T-cell (primary cell): ENCODE measurements at regions not wholly inside any gene's neighbourhood (a gene's known extent, or its start where the extent isn't known, plus 50 kb on each side); places are given as distances from the start of the nearest gene placed in this dataset.
"Not testable (repeated sequence)": the region's sequence is repeated elsewhere in the genome, so short reads cannot be mapped to it uniquely, and the experiment has no call there.

ENCODE experiments used
- ATAC-seq, 4 experiments: fragments of 200-7000 bp in 3 of 4; fragments of 150-1000 bp in 1 of 4; cut with Tn5 transposase; replicated peaks in 1 of 4; 1 replicate in 3 of 4; 2 replicates in 1 of 4; pipeline ENCODE4 v1.10.0; 2021; ENCODE audit warnings: moderate library complexity in 3 of 4, mild to moderate bottlenecking in 2 of 4, moderate number of reproducible peaks in 1 of 4
- CTCF ChIA-PET, 2 donors: fragments of 300-600 bp; sonication (Branson Sonifier 250); formaldehyde crosslinking; loops; one replicate each; lab custom pipeline; 2022; ENCODE audit warnings: antibody characterized with exemption in 2 of 2; lab: Charles Lee
- POLR2A ChIA-PET, 2 donors: fragments of 300-600 bp; sonication (Branson Sonifier 250); formaldehyde crosslinking; loops; one replicate each; lab custom pipeline; 2022; ENCODE audit warnings: antibody characterized with exemption in 2 of 2; lab: Charles Lee
- DNase-seq, 35 experiments: peaks; one replicate each; pipeline versions ENCODE4 v3.0.0 to v3.0.0-alpha.2; 2013 to 2023
- H3K27ac ChIP-seq: one replicate; pipeline ENCODE4 v1.5.1; 2013; ENCODE audit warnings: low read length
- H3K27me3 ChIP-seq, 2 experiments: replicated peaks in 1 of 2; 1 replicate in 1 of 2; 2 replicates in 1 of 2; pipeline versions ENCODE4 v1.6.1 to v1.7.0; 2013; ENCODE audit warnings: low read length in 1 of 2, mixed read lengths in 1 of 2; ENCODE audit not compliant: control insufficient read depth in 2 of 2, insufficient read depth in 2 of 2; ENCODE audit errors: extremely low read depth in 1 of 2
- H3K36me3 ChIP-seq, 2 donors: 1 replicate in 1 of 2; 2 replicates in 1 of 2; pipeline versions ENCODE4 v1.6.1 to v1.7.0; 2013; ENCODE audit warnings: low read length in 1 of 2; ENCODE audit not compliant: control insufficient read depth in 2 of 2, insufficient read depth in 1 of 2; ENCODE audit errors: extremely low read depth in 1 of 2
- H3K4me1 ChIP-seq, 2 experiments: 1 replicate in 1 of 2; 2 replicates in 1 of 2; pipeline versions ENCODE4 v1.6.1 to v1.7.0; 2013; ENCODE audit warnings: low read length in 2 of 2, mixed read lengths in 1 of 2; ENCODE audit not compliant: insufficient read depth in 2 of 2, control insufficient read depth in 1 of 2; ENCODE audit errors: extremely low read depth in 1 of 2
- H3K4me3 ChIP-seq, 2 donors: 1 replicate in 1 of 2; 2 replicates in 1 of 2; pipeline versions ENCODE4 v1.5.1 to v1.7.0; 2013; ENCODE audit warnings: mild to moderate bottlenecking in 2 of 2, low read length in 1 of 2, moderate library complexity in 1 of 2; ENCODE audit not compliant: control insufficient read depth in 1 of 2; ENCODE audit errors: extremely low read depth in 1 of 2
- H3K9me3 ChIP-seq: 2 replicates; pipeline ENCODE4 v1.7.0; 2013
- H3K27ac Mint-ChIP-seq, 2 donors: one replicate each; pipeline ENCODE4 v1.8.0; 2020 to 2021; ENCODE audit warnings: mild to moderate bottlenecking in 2 of 2, mixed read lengths in 2 of 2
- H3K27me3 Mint-ChIP-seq, 2 donors: one replicate each; pipeline ENCODE4 v1.8.0; 2021 to 2022; ENCODE audit warnings: mixed read lengths in 2 of 2
- H3K36me3 Mint-ChIP-seq: one replicate; pipeline ENCODE4 v1.8.0; 2021; ENCODE audit warnings: mixed read lengths
- H3K4me1 Mint-ChIP-seq, 3 donors: one replicate each; pipeline ENCODE4 v1.8.0; 2020 to 2022; ENCODE audit warnings: mixed read lengths in 3 of 3, mild to moderate bottlenecking in 1 of 3
- H3K4me3 Mint-ChIP-seq, 3 donors: one replicate each; pipeline ENCODE4 v1.8.0; 2020 to 2022; ENCODE audit warnings: mild to moderate bottlenecking in 3 of 3, mixed read lengths in 3 of 3, moderate library complexity in 3 of 3
- H3K9me3 Mint-ChIP-seq, 3 donors: one replicate each; pipeline ENCODE4 v1.8.0; 2020 to 2022; ENCODE audit warnings: mixed read lengths in 3 of 3
- WGBS: methylation state at CpG from one replicate; pipeline ENCODE4 v1.1.5; 2013; ENCODE audit warnings: missing lambda C conversion rate; ENCODE audit not compliant: insufficient coverage; 5-methylcytosine and 5-hydroxymethylcytosine counted together

DNA sequence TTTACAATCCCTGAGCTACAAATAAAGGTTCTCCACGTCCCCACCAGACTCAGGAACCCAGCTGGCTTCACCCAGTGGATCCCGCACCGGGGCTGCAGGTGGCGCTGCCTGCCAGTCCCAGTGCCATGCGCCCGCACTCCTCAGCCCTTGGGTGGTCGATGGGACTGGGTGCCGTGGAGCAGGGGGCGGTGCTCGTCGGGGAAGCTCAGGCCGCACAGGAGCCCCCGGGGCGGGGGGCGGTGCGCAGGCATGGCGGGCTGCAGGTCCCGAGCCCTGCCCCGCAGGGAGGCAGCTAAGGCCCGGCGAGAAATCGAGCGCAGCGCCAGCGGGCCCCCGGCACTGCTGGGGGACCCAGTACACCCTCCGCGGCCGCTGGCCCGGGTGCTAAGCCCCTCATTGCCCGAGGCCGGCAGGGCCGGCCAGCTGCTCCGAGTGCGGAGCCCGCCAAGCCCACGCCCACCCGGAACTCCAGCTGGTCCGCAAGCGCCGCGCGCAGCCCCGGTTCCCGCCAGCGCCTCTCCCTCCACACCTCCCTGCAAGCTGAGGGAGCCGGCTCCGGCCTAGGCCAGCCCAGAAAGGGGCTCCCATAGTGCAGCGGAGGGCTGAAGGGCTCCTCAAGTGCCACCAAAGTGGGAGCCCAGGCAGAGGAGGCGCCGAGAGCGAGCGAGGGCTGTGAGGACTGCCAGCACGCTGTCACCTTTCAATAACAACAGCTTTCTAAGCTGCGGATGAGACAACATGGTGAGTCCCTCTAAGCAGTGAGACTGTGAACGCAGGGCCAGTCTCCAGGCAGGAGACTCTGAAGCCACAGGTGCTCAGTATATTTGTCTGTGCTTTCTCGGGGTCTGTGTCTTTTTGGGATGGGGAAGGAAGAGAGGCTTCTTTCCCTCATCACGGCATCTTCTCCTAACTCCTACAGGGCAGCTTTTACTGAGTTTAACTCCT is 161.5 kb downstream of the NR2F2 start:
- H3K4me1 Mint-ChIP-seq, POLR2A ChIA-PET, H3K9me3 ChIP-seq, H3K27me3 ChIP-seq, H3K4me3 ChIP-seq, H3K27ac Mint-ChIP-seq, H3K4me3 Mint-ChIP-seq, ATAC-seq, H3K36me3 ChIP-seq, DNase-seq, H3K4me1 ChIP-seq, CTCF ChIA-PET, H3K36me3 Mint-ChIP-seq, H3K27ac ChIP-seq: not testable (repeated sequence)
- 92% methylated on average over 44 of the region's 58 CpGs for WGBS
- H3K27me3 Mint-ChIP-seq: peaks cover 15 to 16% of the 10 kb centered on the region in 2 donors
- H3K9me3 Mint-ChIP-seq: peaks cover 0 to 21% (median 6%) of the 10 kb centered on the region in 3 donors

DNA sequence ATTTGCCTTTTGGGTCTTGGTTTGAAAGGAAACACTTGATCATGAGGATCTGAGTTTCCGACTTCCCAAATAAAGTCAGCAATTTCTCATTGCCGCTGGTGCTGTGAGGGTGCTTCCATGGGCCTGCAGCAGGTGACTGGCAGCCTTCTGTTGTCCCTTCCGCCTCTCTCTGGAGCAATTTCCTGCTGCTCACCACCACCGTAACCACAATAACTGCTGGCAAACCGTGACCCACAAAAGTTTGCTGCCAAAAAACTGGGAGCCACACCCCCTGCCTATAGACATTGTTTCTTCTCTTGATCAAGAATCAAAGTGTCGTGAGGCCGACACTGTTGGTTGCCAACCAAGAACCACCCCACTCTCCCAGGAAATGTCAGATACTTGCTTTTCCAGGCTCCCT is 164.0 kb downstream of the NR2F2 start:
- Histone ChIP-seq H3K27me3 (peaks cover 0 to 3% of the 10 kb centered on the region in 2 experiments), H3K4me1 (no peaks in the 10 kb centered on the region), H3K36me3 (no peaks in the 10 kb centered on the region), H3K27ac (no peak overlapping the region), H3K9me3 (no peaks in the 10 kb centered on the region), H3K4me3 (no peak overlapping the region)
- Mint-ChIP-seq H3K36me3 (no peaks in the 10 kb centered on the region), H3K27ac (no peak overlapping the region), H3K4me1 (no peaks in the 10 kb centered on the region), H3K9me3 (peaks cover 0 to 23% (median 8%) of the 10 kb centered on the region in 3 donors), H3K27me3 (peaks cover 15 to 16% of the 10 kb centered on the region in 2 donors), H3K4me3 (no peak overlapping the region)
- ATAC-seq: no peak
- ChIA-PET POLR2A (interaction anchor here in 1 of 2 donors (0.6 kb wide), 1 partner anchor 73 kb away, joined by 3 read pairs; no protein-coding TSS in a partner anchor), CTCF (no interaction called here)
- DNase-seq: no peak
- WGBS: 5% methylated on average over 5 of the region's 7 CpGs

DNA sequence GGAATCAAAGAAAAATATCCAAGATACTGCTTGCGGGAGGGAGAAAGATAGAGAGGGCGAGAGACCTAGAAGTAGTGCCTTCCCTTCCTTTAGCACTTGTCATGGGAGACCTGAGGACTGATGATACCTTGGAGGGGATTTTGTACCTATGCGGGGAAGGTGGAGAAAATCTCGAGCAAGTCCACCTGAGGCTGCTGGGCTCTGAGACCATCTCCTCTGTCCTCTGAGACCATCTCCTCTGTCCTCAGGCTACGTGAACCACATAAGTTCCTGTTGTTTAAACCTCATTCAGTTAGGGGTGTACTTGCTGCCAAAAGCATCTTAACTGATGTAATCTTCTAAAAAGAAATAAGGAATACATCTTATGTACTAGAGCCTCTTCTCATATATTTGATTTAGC is 164.9 kb downstream of the NR2F2 start:
- Histone ChIP-seq H3K36me3 (no peaks in the 10 kb centered on the region), H3K4me1 (no peaks in the 10 kb centered on the region), H3K27me3 (peaks cover 0 to 3% of the 10 kb centered on the region in 2 experiments), H3K4me3 (no peak overlapping the region), H3K9me3 (no peaks in the 10 kb centered on the region), H3K27ac (no peak overlapping the region)
- H3K4me3 Mint-ChIP-seq: no peak overlapping the region
- peaks cover 11 to 16% of the 10 kb centered on the region in 2 donors for H3K27me3 Mint-ChIP-seq
- no peaks in the 10 kb centered on the region for H3K4me1 Mint-ChIP-seq
- POLR2A ChIA-PET: no interaction called here
- H3K27ac Mint-ChIP-seq: no peak overlapping the region
- WGBS: no CpG with 5 or more reads among the region's 5 CpGs
- H3K9me3 Mint-ChIP-seq: peaks cover 0 to 23% (median 8%) of the 10 kb centered on the region in 3 donors
- DNase-seq (no peak), ATAC-seq (no peak)
- CTCF ChIA-PET: no interaction called here
- no peaks in the 10 kb centered on the region for H3K36me3 Mint-ChIP-seq

DNA sequence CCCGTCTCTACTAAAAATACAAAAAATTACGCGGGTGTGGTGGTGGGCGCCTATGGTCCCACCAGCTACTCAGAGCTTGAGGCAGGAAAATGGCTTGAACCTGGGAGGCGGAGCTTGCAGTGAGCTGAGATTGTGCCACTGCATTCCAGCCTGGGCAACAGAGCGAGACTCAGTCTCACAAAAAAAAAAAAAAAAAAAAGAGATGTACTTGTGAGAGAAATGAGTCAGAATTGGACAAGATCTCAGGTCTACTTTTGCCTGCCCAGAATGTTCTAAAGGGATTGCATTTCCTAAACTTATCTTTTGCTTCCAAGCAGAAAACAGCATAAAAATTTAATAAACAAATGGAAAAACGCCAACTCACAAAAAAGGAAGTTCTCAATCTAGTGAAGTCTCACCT is 167.5 kb downstream of the NR2F2 start:
- Histone ChIP-seq H3K4me1 (no peaks in the 10 kb centered on the region), H3K36me3 (no peaks in the 10 kb centered on the region), H3K27me3 (no peaks in the 10 kb centered on the region), H3K27ac (no peak overlapping the region), H3K4me3 (no peak overlapping the region), H3K9me3 (no peaks in the 10 kb centered on the region)
- Mint-ChIP-seq H3K36me3 (no peaks in the 10 kb centered on the region), H3K9me3 (peaks cover 0 to 20% (median 8%) of the 10 kb centered on the region in 3 donors), H3K27me3 (peaks cover 5 to 7% of the 10 kb centered on the region in 2 donors), H3K4me1 (no peaks in the 10 kb centered on the region), H3K4me3 (no peak overlapping the region), H3K27ac (no peak overlapping the region)
- ChIA-PET POLR2A (no interaction called here), CTCF (no interaction called here)
- WGBS: 80% methylated on average over 5 of the region's 7 CpGs
- ATAC-seq (no peak), DNase-seq (no peak)

DNA sequence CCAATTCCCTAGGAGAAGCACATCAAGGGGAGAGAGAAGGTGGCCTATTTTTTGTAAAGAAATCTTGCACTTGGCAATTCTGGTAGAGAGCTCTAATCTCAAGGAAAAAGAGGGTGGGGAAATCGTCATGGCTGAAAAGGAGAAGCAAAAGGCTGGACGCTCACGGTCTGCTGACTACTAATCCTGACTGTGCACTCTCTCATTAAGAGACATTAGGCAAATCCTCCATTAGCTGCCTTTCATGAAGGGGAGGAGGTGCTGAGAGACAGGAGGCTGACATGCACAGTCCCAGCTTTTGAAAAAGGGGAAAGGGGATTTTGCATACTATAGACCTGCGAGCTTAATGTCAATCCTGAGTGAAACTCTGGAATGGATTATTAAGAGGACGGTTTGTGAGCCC is 170.0 kb downstream of the NR2F2 start:
- Mint-ChIP-seq H3K36me3 (no peaks in the 10 kb centered on the region), H3K4me1 (no peaks in the 10 kb centered on the region), H3K4me3 (no peak overlapping the region), H3K27me3 (peaks cover 0 to 2% of the 10 kb centered on the region in 2 donors), H3K9me3 (peaks cover 0 to 8% (median 5%) of the 10 kb centered on the region in 3 donors), H3K27ac (no peak overlapping the region)
- DNase-seq (no peak), ATAC-seq (no peak)
- ChIA-PET CTCF (no interaction called here), POLR2A (interaction anchor here in 1 of 2 donors (0.7 kb wide), 1 partner anchor 45 kb away, joined by 3 read pairs; no protein-coding TSS in a partner anchor)
- Histone ChIP-seq H3K27ac (no peak overlapping the region), H3K4me1 (no peaks in the 10 kb centered on the region), H3K4me3 (no peak overlapping the region), H3K27me3 (no peaks in the 10 kb centered on the region), H3K36me3 (no peaks in the 10 kb centered on the region), H3K9me3 (no peaks in the 10 kb centered on the region)
- WGBS: 83% methylated on average over 2 of the region's 5 CpGs

DNA sequence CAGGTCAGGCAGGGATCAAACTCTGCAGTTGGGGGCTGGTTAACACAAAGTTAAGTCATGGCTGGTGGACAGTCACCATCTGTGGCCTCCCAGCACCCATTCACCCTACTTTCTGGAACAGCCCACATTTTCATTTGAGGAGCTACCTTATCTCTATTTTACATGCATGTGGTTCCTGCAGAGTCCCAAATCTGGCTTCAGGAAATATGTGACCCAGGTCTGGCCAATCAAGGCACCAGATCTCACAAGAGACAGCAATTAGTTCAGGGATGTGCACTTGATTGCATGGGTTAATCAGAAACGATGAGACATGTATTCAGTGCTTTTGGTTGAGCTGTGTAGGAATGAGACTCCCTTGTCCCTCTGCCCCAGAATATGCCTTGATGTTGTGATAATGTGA is 170.9 kb downstream of the NR2F2 start:
- Mint-ChIP-seq H3K27me3 (peaks cover 0 to 2% of the 10 kb centered on the region in 2 donors), H3K9me3 (peaks cover 0 to 8% (median 5%) of the 10 kb centered on the region in 3 donors), H3K27ac (no peak overlapping the region), H3K36me3 (no peaks in the 10 kb centered on the region), H3K4me1 (no peaks in the 10 kb centered on the region), H3K4me3 (no peak overlapping the region)
- Histone ChIP-seq H3K4me3 (no peak overlapping the region), H3K36me3 (no peaks in the 10 kb centered on the region), H3K4me1 (no peaks in the 10 kb centered on the region), H3K27ac (no peak overlapping the region), H3K9me3 (no peaks in the 10 kb centered on the region), H3K27me3 (no peaks in the 10 kb centered on the region)
- CTCF ChIA-PET: no interaction called here
- ATAC-seq (no peak), DNase-seq (no peak)
- POLR2A ChIA-PET: no interaction called here
- WGBS: 67% methylated on average over 1 of the region's 1 CpG
